CD4-positive, alpha-beta T cell treated with Interferon gamma for 1 hour (primary cell): ENCODE measurements at regions not wholly inside any gene's neighbourhood (a gene's known extent, or its start where the extent isn't known, plus 50 kb on each side); places are given as distances from the start of the nearest gene placed in this dataset.
"Not testable (repeated sequence)": the region's sequence is repeated elsewhere in the genome, so short reads cannot be mapped to it uniquely, and the experiment has no call there.

ENCODE experiments used
- DNase-seq: peaks from one replicate; pipeline ENCODE4 v3.0.0-alpha.2; 2020

DNA sequence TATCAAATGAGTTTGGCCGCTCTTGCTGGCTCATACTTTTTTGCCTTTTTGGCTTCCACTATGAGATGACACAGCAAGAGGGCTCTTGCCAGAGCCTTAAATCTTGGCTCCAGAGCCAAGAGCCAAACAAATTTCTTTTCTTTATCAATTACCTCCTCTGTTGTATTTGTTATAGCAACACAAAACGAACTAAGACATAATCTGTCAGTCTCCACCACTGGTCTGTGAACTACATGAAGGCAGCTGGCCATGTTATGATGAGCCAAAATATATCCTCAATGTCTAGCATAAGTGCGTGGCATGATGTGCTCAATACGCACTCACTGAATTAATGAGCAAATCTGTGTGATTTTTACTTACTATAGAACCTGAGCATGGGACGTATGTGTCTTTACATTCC is 220.0 kb upstream of the ZNF217 start:
- no peak for DNase-seq

DNA sequence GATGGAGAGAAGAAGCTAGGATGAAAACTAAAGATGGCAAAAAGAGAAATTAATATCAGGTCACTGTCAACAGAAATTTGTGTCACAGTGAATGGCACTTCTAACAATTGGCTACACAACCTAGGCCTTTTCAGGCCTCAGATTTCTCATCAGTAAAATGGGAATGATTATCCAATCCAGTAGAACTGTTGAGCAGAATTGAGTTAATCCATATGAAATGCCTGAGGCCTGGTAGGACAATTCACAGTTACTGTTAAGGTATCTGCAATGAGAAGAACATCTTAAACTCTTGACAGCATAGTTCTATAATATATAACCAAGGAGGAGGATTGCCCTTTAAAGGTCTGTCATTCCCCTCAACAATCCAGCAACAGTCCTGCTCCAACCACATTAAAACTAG is 217.9 kb upstream of the ZNF217 start:
- no peak for DNase-seq

- no peak for DNase-seq
Measured at GRCh38 chr20:53810661-53811355, 217.2 kb upstream of the ZNF217 start.

GRCh38 chr20:53809728-53810365 is 216.2 kb upstream of the ZNF217 start:
- DNase-seq = no peak

- DNase-seq = no peak
Measured at GRCh38 chr20:53809217-53809616, 215.6 kb upstream of the ZNF217 start.

GRCh38 chr20:53808733-53809132 is 215.1 kb upstream of the ZNF217 start:
- DNase-seq = no peak

- not testable (repeated sequence) for DNase-seq
Measured at GRCh38 chr20:53808302-53808701, 214.7 kb upstream of the ZNF217 start.

GRCh38 chr20:53806683-53807401 is 213.2 kb upstream of the ZNF217 start:
- DNase-seq = no peak

DNA sequence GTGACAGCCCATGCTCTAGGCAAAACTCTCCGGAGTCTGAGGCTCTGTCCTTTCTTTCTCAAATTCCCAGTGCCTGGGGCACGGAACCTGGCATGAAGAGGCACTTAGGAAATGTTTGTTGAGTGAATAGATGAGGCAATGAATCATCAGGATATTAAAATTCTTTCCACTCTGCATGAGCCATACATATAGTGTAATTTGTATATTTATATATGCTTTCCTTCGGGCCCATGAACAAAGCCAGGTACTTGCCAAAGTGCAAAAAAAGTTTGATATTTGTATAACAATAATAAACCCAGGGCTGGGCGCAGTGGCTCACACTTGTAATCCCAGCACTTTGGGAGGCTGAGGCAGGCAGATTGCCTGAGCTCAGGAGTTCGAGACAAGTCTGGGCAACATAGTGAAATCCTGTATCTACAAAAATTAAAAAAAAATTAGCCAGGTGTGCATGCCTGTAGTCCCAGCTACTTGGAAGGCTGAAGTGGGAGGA is 212.3 kb upstream of the ZNF217 start:
- DNase-seq = no peak

DNA sequence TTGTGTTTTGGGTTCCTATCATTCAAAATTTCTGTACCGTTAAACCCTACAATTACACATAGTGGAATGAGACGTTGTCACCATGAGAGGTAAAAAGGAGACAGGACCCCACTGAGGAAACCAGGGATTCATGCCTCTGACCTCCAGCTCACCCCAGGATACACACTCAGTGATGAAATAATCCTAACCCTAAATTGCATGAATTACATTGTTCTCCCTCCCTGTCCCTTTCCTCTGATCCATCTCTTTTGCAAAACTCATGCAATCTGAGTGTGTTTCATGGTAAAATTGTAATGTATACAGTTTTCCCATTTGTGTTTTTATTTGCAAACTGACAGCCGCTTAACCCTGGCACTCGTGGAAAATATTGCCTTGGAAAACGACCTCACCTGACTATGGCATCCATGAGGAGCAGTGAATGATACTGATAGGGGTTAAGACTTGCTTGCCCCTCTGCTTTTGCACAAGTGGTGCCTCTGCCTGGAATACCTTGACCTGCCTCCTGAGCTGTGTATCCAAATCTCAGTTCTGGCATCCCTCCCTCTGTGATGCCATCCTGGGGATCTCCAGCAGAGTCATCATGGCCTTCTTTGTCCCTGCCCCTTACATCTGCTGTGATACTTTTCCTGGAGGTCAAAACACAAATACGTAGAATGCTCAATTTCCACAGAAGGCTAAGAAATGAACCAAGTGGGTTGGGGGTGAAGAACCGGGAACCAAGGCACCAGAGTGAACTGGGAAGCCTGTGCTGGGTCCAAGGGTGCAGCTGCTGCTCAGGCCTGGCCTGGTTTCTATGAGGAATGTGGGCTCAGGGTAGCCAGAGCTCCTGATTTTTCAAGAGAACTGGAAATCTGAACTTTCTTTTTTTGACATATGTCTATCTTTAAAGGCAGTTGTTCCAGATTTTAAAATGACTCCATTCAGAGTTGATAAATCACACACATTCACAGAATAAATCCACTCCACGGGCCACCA is 211.6 kb upstream of the ZNF217 start:
- DNase-seq = no peak

- not testable (repeated sequence) for DNase-seq
Measured at GRCh38 chr20:53804308-53804707, 210.7 kb upstream of the ZNF217 start.

- DNase-seq = no peak
Measured at GRCh38 chr20:53803492-53804155, 210.0 kb upstream of the ZNF217 start.

DNA sequence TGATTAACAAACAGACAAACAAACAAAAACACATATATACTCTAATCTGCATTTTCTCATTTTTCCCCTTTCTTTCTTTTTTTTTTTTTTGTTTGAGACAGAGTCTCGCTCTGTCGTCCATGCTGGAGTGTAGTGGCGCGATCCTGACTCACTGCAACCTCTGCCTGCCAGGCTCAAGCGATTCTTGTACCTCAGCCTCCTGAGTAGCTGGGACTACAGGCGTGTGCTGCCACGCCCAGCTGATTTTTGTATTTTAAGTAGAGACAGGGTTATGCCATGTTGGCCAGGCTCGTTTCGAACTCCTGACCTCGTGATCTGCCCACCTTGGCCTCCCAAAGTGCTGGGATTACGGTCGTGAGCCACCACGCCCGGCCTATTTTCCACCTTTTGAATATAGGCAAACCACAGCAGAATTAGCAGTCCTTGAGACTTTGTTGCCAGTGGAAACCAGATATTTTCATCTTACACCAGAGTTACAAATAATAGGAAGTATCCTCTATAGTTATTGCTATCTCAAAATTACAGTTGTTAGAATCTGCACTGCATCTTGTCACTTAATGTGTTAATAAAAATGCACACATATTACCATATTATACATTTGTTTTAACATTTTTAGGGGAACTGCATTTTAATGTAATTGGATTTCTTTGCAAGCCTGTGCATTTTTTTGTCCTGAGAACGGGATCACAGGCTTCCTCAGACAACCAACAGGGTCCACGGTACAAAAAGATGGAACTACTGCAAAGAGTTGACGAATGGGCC is 208.2 kb upstream of the ZNF217 start:
- DNase-seq = no peak

DNA sequence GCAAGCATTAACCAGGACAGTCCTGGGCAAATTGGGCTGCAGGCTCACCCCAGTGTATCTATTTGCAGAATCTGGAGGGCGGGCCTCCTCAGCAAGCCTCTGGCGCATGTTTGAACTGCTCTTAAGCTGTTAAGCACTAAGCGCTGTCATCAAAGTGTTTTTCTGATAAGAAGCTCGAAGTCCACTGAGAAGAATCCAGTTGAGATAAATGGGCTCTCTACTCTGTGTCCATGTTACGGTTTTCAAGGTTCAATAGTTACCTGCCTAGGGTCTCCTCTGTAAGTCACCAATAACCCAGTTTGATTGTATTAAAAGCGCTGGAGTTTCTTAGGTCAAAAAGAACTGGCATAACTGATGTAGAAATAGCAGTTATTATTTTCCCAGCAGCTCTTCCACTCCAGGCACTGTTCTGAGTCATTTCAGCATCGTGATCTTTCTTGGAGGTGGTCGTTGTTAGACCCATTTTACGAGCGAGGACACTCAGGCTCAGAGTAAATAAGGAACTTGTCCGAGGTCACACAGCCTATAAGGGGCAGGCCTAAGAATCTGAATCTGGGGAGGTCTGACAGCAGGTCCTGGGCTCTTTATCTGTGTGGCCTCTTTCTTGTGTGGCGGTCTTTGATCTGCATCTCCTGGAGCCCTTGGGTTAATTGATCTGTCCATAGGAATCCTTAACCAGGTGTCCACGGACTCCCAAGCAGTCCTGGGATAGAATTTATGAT is 207.4 kb upstream of the ZNF217 start:
- no peak for DNase-seq

GRCh38 chr20:53800418-53800817 is 206.8 kb upstream of the ZNF217 start:
- no peak for DNase-seq

DNA sequence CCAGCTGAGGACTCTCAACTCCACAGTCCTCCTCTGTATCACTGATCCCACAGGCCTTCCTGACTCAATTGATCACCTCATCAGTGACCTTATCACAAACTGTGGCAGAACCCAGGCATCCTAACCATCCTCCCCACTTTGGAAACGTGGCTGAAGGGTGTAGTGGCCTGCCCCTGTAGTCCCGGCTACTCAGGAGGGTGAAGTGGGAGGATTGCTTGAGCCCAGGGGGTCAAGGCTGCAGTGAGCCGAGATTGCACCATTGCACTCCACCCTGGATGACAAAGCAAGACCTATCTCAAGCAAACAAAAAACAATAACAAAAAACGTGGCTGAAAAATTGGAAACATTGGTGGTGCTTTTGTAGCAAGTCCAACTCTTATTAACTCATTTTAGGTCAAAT is 203.4 kb upstream of the ZNF217 start:
- no peak for DNase-seq

DNA sequence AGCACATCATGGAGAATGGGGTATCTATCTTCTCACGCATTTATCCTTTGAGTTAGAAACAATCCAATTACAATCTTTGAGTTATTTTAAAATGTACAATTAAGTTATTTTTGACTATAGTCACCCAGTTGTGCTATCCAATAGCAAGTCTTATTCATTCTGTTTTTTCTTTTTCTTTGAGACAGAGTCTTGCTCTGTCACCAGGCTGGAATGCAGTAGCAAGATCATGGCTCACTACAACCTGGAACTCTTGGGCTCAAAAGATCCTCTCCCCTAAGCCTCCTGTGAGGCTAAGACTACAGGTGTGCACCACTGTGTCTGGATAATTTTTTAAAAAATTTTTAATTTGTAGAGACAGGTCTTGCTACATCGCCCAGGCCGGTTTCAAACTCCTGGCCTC is 201.5 kb upstream of the ZNF217 start:
- no peak for DNase-seq

DNA sequence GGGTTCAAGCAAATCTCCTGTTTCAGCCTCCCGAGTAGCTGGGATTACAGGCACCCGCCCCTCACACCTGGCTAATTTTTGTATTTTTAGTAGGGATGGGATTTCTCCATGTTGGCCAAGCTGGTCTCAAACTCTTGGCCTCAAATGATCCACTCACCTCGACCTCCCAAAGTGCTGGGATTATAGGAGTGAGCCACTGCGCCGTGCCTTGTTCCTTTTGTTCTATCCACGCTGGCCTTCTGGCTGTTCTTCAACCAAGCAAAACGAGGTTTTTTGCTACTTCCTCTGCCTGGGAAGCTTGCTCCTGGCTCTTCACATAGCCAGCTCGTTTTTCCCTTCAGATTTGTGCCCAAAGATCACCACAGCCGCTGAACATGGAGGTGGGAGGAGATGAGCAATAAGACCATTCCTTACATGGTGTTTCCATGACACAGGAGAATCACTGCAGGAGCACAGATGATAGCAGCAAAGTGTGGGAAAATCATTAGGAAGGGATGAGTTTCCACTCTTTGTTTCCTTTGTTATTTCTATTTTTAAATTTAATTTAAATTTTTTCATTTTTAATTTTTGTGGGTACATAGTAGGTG is 201.0 kb upstream of the ZNF217 start:
- DNase-seq = no peak

- no peak for DNase-seq
Measured at GRCh38 chr20:53793783-53794383, 200.2 kb upstream of the ZNF217 start.
